ENCODE measurements at regions not wholly inside any gene's neighbourhood (a gene's known extent, or its start where the extent isn't known, plus 50 kb on each side); places are given as distances from the start of the nearest gene placed in this dataset.

DNA sequence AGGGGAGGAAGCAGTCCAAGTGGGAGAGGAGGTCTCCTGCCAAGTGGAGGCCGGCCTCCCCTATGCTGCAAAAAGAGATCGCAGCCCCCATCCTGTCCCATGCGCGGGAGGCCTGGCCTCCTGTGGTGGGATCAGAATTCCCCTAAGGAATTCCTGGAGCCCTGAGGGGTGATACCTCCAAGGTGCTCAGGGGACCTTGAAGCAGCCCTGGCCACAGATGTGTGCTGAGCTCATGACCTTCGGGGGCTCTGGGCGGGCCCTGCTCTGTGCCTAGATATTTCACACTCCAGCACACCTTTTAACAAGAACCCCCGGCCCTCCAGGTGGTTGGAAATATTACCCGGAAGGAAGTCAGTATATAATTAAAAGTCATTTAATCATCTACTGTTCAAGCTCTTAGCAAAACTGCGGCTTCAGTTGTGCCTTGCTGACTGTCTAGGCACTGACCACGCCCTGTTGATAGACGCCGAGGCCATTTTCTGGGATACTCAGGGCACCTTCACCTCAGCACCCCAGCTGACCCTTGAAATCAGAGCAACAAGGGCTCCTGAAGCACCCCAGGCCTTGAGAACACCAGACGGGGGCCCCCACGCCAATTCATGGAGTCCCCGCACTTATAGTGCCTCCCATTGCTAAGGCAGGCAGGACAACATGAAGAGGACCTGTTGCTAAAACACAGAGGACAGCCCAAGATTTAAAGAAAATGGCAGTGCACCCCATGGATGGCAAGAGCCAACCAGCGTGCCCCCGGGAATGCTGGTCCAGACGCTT lies 119.1 kb downstream of the NDUFA10 start:
- TF ChIP-seq, protein P1, sequence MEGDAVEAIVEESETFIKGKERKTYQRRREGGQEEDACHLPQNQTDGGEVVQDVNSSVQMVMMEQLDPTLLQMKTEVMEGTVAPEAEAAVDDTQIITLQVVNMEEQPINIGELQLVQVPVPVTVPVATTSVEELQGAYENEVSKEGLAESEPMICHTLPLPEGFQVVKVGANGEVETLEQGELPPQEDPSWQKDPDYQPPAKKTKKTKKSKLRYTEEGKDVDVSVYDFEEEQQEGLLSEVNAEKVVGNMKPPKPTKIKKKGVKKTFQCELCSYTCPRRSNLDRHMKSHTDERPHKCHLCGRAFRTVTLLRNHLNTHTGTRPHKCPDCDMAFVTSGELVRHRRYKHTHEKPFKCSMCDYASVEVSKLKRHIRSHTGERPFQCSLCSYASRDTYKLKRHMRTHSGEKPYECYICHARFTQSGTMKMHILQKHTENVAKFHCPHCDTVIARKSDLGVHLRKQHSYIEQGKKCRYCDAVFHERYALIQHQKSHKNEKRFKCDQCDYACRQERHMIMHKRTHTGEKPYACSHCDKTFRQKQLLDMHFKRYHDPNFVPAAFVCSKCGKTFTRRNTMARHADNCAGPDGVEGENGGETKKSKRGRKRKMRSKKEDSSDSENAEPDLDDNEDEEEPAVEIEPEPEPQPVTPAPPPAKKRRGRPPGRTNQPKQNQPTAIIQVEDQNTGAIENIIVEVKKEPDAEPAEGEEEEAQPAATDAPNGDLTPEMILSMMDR (IDR thresholded peaks at IDR 0.05): no peak

DNA sequence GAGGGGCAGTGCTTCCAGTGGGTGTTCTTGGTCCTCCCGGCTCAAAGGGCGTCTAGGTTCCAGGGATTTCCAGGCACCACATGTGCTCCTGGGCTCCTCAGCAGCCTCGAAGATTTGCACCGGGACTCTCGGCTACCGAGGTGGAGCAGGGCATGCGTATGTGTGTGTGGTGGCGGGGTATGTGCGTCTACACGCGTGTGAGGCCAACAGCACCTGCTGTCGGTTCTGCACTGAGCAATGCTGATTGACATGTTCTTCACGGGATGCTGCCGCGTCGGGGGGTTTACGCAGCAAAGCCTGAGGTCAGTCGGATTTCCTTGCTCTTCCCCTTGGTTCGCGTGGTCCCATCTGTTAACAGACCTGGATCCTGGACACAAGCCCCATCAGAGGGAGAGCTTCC lies 119.8 kb downstream of the NDUFA10 start:
- TF ChIP-seq, protein P1 (IDR thresholded peaks at IDR 0.05): no peak

DNA sequence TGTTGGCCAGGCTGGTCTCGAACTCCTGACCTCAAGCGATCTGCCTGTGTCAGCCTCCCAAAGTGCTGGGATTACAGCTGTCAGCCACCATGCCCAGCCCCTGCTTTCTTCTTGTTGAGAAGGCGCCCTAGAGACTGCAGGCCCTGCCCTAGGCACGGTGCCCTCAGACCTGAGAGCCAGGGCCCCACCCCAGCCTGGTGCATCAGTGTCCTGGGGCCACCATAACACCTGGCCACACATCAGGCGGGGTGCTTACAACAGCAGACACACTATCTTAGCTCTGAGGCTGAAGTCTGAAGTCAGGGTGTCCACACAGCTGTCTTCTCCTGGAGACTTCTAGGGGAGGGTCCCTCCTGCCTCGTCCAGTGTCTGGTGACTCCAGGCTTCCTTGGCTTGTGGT lies 120.6 kb downstream of the NDUFA10 start:
- TF ChIP-seq, protein P1 (IDR thresholded peaks at IDR 0.05): no peak

DNA sequence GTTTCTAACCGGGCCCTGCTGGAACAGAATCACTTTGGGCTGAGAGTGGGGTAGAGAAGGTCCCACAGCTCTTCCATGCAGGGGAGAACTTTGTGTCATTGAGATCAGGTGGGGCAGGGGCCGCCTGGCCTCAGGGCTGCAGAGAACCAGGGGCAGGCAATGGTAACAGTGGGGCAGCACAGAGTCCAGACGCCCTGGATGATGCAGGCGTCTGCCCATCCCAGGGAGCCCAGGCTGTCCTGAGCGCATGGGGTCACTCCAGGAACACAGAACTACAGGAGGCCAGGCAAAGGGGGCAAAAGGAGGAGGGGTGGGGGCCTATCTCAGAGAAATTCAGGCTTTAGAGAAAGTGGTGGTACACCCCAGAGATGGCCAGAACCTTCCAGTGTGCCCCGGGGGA lies 121.3 kb downstream of the NDUFA10 start:
- TF ChIP-seq, protein P1 (IDR thresholded peaks at IDR 0.05): no peak

DNA sequence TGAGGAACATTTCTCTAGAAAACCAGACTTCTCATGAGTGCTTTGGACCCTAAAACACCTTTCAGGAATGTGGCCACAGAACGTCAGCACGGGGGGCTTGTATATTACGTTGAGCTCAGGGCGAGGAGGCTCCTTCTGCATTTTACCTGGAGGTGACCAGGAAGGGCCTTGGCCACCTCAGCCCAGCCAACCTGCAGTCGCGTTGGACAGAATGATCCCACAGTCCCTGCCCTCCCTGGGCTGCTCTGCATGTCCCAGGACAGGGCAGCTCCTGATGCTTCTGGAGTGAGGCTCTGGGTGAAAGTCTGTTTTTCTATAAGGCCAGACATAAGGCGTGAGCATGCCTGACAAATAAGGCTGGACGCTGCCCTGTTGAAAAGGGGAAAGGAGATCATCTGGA lies 121.9 kb downstream of the NDUFA10 start:
- TF ChIP-seq, protein P1 (IDR thresholded peaks at IDR 0.05): no peak

DNA sequence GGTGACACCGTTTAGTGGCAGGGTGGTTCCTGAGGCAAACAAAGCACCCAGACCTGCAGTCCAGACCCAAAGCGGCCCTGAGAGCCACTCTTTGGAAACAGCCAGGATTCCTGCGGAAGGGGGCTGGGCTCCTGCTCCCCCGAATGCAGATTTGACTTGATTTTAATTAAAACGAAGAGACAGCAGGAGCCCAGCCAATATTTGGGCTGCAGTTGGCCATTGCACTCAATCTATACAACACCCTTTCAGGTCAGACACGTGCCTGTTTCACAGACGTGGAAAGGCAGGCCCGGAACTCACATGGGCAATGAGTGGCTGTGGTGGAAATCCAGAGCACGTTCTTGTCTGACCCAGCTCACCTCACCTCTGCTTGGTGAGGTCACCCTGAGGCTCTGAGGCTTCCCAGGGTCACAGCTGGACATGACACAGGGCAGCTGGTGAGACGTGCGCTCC lies 122.4 kb downstream of the NDUFA10 start:
- TF ChIP-seq, protein P1 (IDR thresholded peaks at IDR 0.05): no peak

DNA sequence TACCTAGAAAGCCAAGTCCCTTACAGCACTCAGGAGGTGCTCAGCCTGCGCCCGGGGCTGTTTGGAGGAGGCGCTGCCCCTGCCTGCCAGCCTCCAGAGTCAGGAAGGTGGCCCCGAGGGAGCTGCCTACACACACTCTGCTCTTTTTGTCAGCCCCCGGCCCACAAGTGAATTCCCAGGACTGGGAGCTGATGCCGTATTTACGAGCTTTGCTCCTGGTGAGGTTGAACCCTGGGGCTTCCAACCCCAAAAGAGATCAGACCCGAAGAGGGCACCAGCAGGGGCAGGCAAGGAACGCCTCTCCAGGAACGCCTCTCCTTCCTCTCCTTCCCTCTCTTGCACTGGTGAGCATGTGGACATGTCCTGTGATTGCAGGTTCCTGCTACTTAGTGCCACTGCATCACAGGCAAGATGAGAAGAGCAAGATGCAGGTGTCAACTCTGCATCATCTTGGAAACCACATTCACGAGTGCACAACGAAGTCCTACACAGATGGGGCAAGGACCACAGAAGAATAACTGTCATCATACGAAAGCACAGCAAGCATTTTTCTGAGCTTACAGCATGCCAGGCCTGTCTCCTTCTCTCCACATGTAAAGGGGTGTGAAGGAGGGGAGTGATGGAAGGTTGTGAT lies 126.7 kb downstream of the NDUFA10 start:
- TF ChIP-seq, protein P1 (IDR thresholded peaks at IDR 0.05): no peak
